ENCODE measurements at regions not wholly inside any gene's neighbourhood (a gene's known extent, or its start where the extent isn't known, plus 50 kb on each side); places are given as distances from the start of the nearest gene placed in this dataset.
A peak's percentile ranks its signal among the peaks of the same experiment; 100 is the strongest.

DNA sequence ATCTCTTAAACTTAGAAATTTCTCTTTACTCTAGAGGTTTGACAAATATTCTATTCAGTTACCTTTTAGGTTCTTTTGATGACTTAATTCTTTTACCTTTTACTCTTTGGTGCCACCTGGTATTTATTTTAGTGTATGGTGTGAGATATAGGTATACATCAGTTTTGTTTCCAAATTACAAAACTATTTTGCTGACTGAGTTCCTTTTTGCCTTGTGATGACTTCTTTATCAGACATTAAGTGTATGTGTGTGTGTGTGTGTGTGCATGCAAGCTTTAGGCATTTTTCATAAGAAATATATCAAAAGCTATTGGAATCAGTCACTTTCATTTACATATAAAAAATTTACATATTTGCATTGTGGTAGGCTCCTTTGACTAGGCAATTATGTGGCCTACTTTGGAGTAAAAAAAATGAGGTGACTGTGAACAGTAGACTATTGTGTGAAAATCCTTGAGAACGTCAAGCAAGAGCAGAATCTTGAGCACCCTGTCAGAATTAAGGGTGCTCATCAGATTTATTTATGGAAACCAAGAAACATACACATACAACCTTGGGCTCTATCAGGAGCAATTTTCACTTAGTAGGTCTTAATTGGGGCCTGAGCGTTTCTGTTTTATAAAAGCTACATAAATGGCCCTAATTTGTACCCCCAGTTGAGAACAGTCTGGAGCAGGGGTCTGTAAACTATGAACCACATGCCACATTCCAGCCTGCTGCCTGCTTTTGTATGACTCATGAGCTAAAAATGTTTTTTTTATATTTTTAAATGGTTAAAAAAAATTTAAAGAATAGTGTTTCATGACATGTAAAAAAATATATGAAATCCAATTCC is 415.9 kb downstream of the SLC4A3 start (continued):
- TF ChIP-seq, protein P1, sequence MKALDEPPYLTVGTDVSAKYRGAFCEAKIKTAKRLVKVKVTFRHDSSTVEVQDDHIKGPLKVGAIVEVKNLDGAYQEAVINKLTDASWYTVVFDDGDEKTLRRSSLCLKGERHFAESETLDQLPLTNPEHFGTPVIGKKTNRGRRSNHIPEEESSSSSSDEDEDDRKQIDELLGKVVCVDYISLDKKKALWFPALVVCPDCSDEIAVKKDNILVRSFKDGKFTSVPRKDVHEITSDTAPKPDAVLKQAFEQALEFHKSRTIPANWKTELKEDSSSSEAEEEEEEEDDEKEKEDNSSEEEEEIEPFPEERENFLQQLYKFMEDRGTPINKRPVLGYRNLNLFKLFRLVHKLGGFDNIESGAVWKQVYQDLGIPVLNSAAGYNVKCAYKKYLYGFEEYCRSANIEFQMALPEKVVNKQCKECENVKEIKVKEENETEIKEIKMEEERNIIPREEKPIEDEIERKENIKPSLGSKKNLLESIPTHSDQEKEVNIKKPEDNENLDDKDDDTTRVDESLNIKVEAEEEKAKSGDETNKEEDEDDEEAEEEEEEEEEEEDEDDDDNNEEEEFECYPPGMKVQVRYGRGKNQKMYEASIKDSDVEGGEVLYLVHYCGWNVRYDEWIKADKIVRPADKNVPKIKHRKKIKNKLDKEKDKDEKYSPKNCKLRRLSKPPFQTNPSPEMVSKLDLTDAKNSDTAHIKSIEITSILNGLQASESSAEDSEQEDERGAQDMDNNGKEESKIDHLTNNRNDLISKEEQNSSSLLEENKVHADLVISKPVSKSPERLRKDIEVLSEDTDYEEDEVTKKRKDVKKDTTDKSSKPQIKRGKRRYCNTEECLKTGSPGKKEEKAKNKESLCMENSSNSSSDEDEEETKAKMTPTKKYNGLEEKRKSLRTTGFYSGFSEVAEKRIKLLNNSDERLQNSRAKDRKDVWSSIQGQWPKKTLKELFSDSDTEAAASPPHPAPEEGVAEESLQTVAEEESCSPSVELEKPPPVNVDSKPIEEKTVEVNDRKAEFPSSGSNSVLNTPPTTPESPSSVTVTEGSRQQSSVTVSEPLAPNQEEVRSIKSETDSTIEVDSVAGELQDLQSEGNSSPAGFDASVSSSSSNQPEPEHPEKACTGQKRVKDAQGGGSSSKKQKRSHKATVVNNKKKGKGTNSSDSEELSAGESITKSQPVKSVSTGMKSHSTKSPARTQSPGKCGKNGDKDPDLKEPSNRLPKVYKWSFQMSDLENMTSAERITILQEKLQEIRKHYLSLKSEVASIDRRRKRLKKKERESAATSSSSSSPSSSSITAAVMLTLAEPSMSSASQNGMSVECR (CRISPR knock-in tag; IDR thresholded peaks at IDR 0.05; ENCODE audit: borderline replicate concordance), result no peak

DNA sequence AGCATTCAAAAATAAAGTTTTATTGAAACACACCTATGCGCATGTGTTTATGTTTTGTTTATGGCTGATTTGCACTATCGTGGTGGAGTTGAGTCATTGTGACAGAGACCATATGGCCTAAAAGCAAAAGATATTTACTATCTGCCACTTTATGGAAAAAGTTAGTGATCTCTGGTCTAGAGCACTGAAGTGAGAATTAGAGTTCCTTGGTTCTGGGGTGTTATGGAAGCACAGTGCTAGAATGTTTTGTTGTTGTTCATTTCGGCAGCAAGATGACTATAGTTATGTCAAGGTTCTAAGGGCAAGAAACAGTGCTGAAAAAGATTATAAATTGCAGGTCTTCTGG is 416.5 kb downstream of the SLC4A3 start:
- no peak overlapping the region; the same call in 1 of the 2 replicates for H3K4me3 Mint-ChIP-seq
- ATAC-seq (no peak), DNase-seq (ENCODE audit: low spot score) (no peak)
- H3K27me3 Mint-ChIP-seq (ENCODE audit: low read depth), result no peaks in the 10 kb centered on the region
- TF ChIP-seq NFATC4 (CRISPR knock-in tag; IDR thresholded peaks at IDR 0.05) (no peak), ETV6 (CRISPR knock-in tag; IDR thresholded peaks at IDR 0.05) (no peak), SOX15 (CRISPR knock-in tag; IDR thresholded peaks at IDR 0.05) (no peak), ATF1 (CRISPR knock-in tag; IDR thresholded peaks at IDR 0.05) (no peak), ZNF671 (CRISPR knock-in tag; IDR thresholded peaks at IDR 0.05) (no peak), OVOL2 (CRISPR knock-in tag; IDR thresholded peaks at IDR 0.05; ENCODE audit: borderline replicate concordance) (no peak), HMGA2 (CRISPR knock-in tag; IDR thresholded peaks at IDR 0.05) (no peak), NFE2L1 (CRISPR knock-in tag; IDR thresholded peaks at IDR 0.05) (no peak), JAZF1 (CRISPR knock-in tag; IDR thresholded peaks at IDR 0.05) (no peak), FOXP1 (CRISPR knock-in tag; IDR thresholded peaks at IDR 0.05; ENCODE audit: borderline replicate concordance) (no peak)
- TF ChIP-seq, protein P2, sequence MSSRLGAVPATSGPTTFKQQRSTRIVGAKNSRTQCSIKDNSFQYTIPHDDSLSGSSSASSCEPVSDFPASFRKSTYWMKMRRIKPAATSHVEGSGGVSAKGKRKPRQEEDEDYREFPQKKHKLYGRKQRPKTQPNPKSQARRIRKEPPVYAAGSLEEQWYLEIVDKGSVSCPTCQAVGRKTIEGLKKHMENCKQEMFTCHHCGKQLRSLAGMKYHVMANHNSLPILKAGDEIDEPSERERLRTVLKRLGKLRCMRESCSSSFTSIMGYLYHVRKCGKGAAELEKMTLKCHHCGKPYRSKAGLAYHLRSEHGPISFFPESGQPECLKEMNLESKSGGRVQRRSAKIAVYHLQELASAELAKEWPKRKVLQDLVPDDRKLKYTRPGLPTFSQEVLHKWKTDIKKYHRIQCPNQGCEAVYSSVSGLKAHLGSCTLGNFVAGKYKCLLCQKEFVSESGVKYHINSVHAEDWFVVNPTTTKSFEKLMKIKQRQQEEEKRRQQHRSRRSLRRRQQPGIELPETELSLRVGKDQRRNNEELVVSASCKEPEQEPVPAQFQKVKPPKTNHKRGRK (CRISPR knock-in tag; IDR thresholded peaks at IDR 0.05; ENCODE audit: borderline replicate concordance), result no peak
- TF ChIP-seq, protein P3, sequence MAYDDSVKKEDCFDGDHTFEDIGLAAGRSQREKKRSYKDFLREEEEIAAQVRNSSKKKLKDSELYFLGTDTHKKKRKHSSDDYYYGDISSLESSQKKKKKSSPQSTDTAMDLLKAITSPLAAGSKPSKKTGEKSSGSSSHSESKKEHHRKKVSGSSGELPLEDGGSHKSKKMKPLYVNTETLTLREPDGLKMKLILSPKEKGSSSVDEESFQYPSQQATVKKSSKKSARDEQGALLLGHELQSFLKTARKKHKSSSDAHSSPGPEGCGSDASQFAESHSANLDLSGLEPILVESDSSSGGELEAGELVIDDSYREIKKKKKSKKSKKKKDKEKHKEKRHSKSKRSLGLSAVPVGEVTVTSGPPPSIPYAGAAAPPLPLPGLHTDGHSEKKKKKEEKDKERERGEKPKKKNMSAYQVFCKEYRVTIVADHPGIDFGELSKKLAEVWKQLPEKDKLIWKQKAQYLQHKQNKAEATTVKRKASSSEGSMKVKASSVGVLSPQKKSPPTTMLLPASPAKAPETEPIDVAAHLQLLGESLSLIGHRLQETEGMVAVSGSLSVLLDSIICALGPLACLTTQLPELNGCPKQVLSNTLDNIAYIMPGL (CRISPR knock-in tag; IDR thresholded peaks at IDR 0.05), result no peak
- TF ChIP-seq, protein P4, sequence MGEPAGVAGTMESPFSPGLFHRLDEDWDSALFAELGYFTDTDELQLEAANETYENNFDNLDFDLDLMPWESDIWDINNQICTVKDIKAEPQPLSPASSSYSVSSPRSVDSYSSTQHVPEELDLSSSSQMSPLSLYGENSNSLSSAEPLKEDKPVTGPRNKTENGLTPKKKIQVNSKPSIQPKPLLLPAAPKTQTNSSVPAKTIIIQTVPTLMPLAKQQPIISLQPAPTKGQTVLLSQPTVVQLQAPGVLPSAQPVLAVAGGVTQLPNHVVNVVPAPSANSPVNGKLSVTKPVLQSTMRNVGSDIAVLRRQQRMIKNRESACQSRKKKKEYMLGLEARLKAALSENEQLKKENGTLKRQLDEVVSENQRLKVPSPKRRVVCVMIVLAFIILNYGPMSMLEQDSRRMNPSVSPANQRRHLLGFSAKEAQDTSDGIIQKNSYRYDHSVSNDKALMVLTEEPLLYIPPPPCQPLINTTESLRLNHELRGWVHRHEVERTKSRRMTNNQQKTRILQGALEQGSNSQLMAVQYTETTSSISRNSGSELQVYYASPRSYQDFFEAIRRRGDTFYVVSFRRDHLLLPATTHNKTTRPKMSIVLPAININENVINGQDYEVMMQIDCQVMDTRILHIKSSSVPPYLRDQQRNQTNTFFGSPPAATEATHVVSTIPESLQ (CRISPR knock-in tag; IDR thresholded peaks at IDR 0.05), result no peak
- TF ChIP-seq, protein P5, sequence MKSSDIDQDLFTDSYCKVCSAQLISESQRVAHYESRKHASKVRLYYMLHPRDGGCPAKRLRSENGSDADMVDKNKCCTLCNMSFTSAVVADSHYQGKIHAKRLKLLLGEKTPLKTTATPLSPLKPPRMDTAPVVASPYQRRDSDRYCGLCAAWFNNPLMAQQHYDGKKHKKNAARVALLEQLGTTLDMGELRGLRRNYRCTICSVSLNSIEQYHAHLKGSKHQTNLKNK (CRISPR knock-in tag; IDR thresholded peaks at IDR 0.05), result no peak
- TF ChIP-seq, protein P6, sequence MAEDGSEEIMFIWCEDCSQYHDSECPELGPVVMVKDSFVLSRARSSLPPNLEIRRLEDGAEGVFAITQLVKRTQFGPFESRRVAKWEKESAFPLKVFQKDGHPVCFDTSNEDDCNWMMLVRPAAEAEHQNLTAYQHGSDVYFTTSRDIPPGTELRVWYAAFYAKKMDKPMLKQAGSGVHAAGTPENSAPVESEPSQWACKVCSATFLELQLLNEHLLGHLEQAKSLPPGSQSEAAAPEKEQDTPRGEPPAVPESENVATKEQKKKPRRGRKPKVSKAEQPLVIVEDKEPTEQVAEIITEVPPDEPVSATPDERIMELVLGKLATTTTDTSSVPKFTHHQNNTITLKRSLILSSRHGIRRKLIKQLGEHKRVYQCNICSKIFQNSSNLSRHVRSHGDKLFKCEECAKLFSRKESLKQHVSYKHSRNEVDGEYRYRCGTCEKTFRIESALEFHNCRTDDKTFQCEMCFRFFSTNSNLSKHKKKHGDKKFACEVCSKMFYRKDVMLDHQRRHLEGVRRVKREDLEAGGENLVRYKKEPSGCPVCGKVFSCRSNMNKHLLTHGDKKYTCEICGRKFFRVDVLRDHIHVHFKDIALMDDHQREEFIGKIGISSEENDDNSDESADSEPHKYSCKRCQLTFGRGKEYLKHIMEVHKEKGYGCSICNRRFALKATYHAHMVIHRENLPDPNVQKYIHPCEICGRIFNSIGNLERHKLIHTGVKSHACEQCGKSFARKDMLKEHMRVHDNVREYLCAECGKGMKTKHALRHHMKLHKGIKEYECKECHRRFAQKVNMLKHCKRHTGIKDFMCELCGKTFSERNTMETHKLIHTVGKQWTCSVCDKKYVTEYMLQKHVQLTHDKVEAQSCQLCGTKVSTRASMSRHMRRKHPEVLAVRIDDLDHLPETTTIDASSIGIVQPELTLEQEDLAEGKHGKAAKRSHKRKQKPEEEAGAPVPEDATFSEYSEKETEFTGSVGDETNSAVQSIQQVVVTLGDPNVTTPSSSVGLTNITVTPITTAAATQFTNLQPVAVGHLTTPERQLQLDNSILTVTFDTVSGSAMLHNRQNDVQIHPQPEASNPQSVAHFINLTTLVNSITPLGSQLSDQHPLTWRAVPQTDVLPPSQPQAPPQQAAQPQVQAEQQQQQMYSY (CRISPR knock-in tag; IDR thresholded peaks at IDR 0.05), result no peak
- H3K36me3 Mint-ChIP-seq, result no peaks in the 10 kb centered on the region
- peaks cover 40% of the 10 kb centered on the region for H3K4me1 Mint-ChIP-seq
- peak overlapping the region; percentile 6; the same call in 1 of the 2 replicates for H3K27ac Mint-ChIP-seq
- peaks cover 4% of the 10 kb centered on the region; the same call in 1 of the 2 replicates for H3K9me3 Mint-ChIP-seq
- ChIA-PET POLR2A (no interaction called here), CTCF (interaction anchor here (1.8 kb wide), 1 partner anchor 47 kb away, joined by 4 read pairs; no protein-coding TSS in a partner anchor)

Data from WTC11 (cell line).